ENCODE measurements at regions not wholly inside any gene's neighbourhood (a gene's known extent, or its start where the extent isn't known, plus 50 kb on each side); places are given as distances from the start of the nearest gene placed in this dataset.

GRCh38 chr2:158004126-158004764 lies 97.4 kb upstream of the UPP2 start:
- ChIA-PET CTCF (interaction anchor here (1.1 kb wide), 1 partner anchor 21 kb away, joined by 3 read pairs; no protein-coding TSS in a partner anchor), POLR2A (no interaction called here)
- no peaks in the 10 kb centered on the region for H3K9me3 Mint-ChIP-seq
- no peak for DNase-seq
- H3K4me3 Mint-ChIP-seq: no peak overlapping the region
- no peaks in the 10 kb centered on the region for H3K36me3 Mint-ChIP-seq
- H3K27ac Mint-ChIP-seq: no peak overlapping the region
- peaks cover 2% of the 10 kb centered on the region for H3K4me1 Mint-ChIP-seq (ENCODE audit: low read depth)
- no peaks in the 10 kb centered on the region for H3K27me3 Mint-ChIP-seq
- intact Hi-C loops (cut with micrococcal nuclease): no loop called here

- Mint-ChIP-seq H3K9me3 (peaks cover 3% of the 10 kb centered on the region), H3K4me3 (no peak overlapping the region), H3K4me1 (ENCODE audit: low read depth) (no peaks in the 10 kb centered on the region), H3K27me3 (no peaks in the 10 kb centered on the region), H3K27ac (no peak overlapping the region), H3K36me3 (no peaks in the 10 kb centered on the region)
- no peak for DNase-seq
- intact Hi-C loops (cut with micrococcal nuclease): no loop called here
- POLR2A ChIA-PET: interaction anchor here (0.6 kb wide), 1 partner anchor 15 kb away, joined by 4 read pairs; no protein-coding TSS in a partner anchor
- CTCF ChIA-PET: interaction anchor here (1.0 to 1.9 kb wide), 4 partner anchors 9 to 744 kb away, joined by 3 to 6 read pairs (median 3); no protein-coding TSS in a partner anchor
Observed at GRCh38 chr2:158002079-158002478, 99.6 kb upstream of the UPP2 start.

- Mint-ChIP-seq H3K36me3 (no peaks in the 10 kb centered on the region), H3K4me3 (no peak overlapping the region), H3K27me3 (no peaks in the 10 kb centered on the region), H3K27ac (no peak overlapping the region), H3K4me1 (ENCODE audit: low read depth) (no peaks in the 10 kb centered on the region), H3K9me3 (peaks cover 3% of the 10 kb centered on the region)
- DNase-seq: no peak
- ChIA-PET CTCF (interaction anchor here (0.7 to 2.0 kb wide), 4 partner anchors 10 to 95 kb away, joined by 3 to 5 read pairs (median 3); no protein-coding TSS in a partner anchor), POLR2A (no interaction called here)
- intact Hi-C loops (cut with micrococcal nuclease): no loop called here
Observed at GRCh38 chr2:157996799-157997198, 104.9 kb upstream of the UPP2 start.

- no peak overlapping the region for H3K4me3 Mint-ChIP-seq
- no peaks in the 10 kb centered on the region for H3K36me3 Mint-ChIP-seq
- no peaks in the 10 kb centered on the region for H3K27me3 Mint-ChIP-seq
- ChIA-PET POLR2A (no interaction called here), CTCF (interaction anchor here (0.6 to 2.0 kb wide), 5 partner anchors 12 to 217 kb away, joined by 3 to 5 read pairs (median 4); no protein-coding TSS in a partner anchor)
- DNase-seq: no peak
- intact Hi-C loops (cut with micrococcal nuclease): no loop called here
- H3K27ac Mint-ChIP-seq: no peak overlapping the region
- H3K9me3 Mint-ChIP-seq: peaks cover 3% of the 10 kb centered on the region
- no peaks in the 10 kb centered on the region for H3K4me1 Mint-ChIP-seq (ENCODE audit: low read depth)
Observed at GRCh38 chr2:157995117-157995516, 106.6 kb upstream of the UPP2 start.

- intact Hi-C loops (cut with micrococcal nuclease): no loop called here
- H3K27ac Mint-ChIP-seq: no peak overlapping the region
- H3K9me3 Mint-ChIP-seq: no peaks in the 10 kb centered on the region
- CTCF ChIA-PET: interaction anchor here (1.4 kb wide), 1 partner anchor 762 kb away, joined by 3 read pairs; no protein-coding TSS in a partner anchor
- H3K27me3 Mint-ChIP-seq: no peaks in the 10 kb centered on the region
- no peaks in the 10 kb centered on the region for H3K36me3 Mint-ChIP-seq
- H3K4me3 Mint-ChIP-seq: no peak overlapping the region
- H3K4me1 Mint-ChIP-seq (ENCODE audit: low read depth): no peaks in the 10 kb centered on the region
- POLR2A ChIA-PET: no interaction called here
- no peak for DNase-seq
Observed at GRCh38 chr2:157991932-157992331, 109.7 kb upstream of the UPP2 start.

GRCh38 chr2:157990173-157990572 lies 111.5 kb upstream of the UPP2 start:
- no peaks in the 10 kb centered on the region for H3K36me3 Mint-ChIP-seq
- ChIA-PET POLR2A (no interaction called here), CTCF (no interaction called here)
- H3K9me3 Mint-ChIP-seq: no peaks in the 10 kb centered on the region
- H3K27me3 Mint-ChIP-seq: no peaks in the 10 kb centered on the region
- H3K4me1 Mint-ChIP-seq (ENCODE audit: low read depth): no peaks in the 10 kb centered on the region
- intact Hi-C loops (cut with micrococcal nuclease): no loop called here
- no peak overlapping the region for H3K27ac Mint-ChIP-seq
- DNase-seq: no peak
- H3K4me3 Mint-ChIP-seq: no peak overlapping the region

- ChIA-PET POLR2A (no interaction called here), CTCF (no interaction called here)
- no peak for DNase-seq
- Mint-ChIP-seq H3K4me1 (ENCODE audit: low read depth) (no peaks in the 10 kb centered on the region), H3K4me3 (no peak overlapping the region), H3K9me3 (no peaks in the 10 kb centered on the region), H3K27ac (no peak overlapping the region), H3K27me3 (peaks cover under 1% of the 10 kb centered on the region), H3K36me3 (no peaks in the 10 kb centered on the region)
- intact Hi-C loops (cut with micrococcal nuclease): no loop called here
Observed at GRCh38 chr2:157989227-157989626, 112.4 kb upstream of the UPP2 start.

GRCh38 chr2:157986761-157987160 lies 110.6 kb upstream of the ACVR1 start:
- Mint-ChIP-seq H3K4me1 (ENCODE audit: low read depth) (no peaks in the 10 kb centered on the region), H3K9me3 (no peaks in the 10 kb centered on the region), H3K27ac (no peak overlapping the region), H3K27me3 (peaks cover 2% of the 10 kb centered on the region), H3K4me3 (no peak overlapping the region), H3K36me3 (no peaks in the 10 kb centered on the region)
- intact Hi-C loops (cut with micrococcal nuclease): no loop called here
- POLR2A ChIA-PET: interaction anchor here (0.6 kb wide), 1 partner anchor 16 kb away, joined by 4 read pairs; no protein-coding TSS in a partner anchor
- DNase-seq: no peak
- CTCF ChIA-PET: no interaction called here

GRCh38 chr2:157984866-157985265 lies 108.7 kb upstream of the ACVR1 start:
- Mint-ChIP-seq H3K4me1 (ENCODE audit: low read depth) (no peaks in the 10 kb centered on the region), H3K27ac (no peak overlapping the region), H3K9me3 (peaks cover 10% of the 10 kb centered on the region), H3K4me3 (no peak overlapping the region), H3K27me3 (peaks cover 2% of the 10 kb centered on the region), H3K36me3 (no peaks in the 10 kb centered on the region)
- DNase-seq: no peak
- intact Hi-C loops (cut with micrococcal nuclease): no loop called here
- POLR2A ChIA-PET: interaction anchor here (1.5 kb wide), 1 partner anchor 86 kb away, joined by 5 read pairs; no protein-coding TSS in a partner anchor
- CTCF ChIA-PET: no interaction called here

GRCh38 chr2:157980020-157980419 lies 103.9 kb upstream of the ACVR1 start:
- CTCF ChIA-PET: no interaction called here
- Mint-ChIP-seq H3K27me3 (peaks cover 4% of the 10 kb centered on the region), H3K4me1 (ENCODE audit: low read depth) (no peaks in the 10 kb centered on the region), H3K4me3 (no peak overlapping the region), H3K9me3 (peaks cover 15% of the 10 kb centered on the region), H3K27ac (no peak overlapping the region), H3K36me3 (peaks cover 5% of the 10 kb centered on the region)
- intact Hi-C loops (cut with micrococcal nuclease): no loop called here
- DNase-seq: no peak
- POLR2A ChIA-PET: no interaction called here

GRCh38 chr2:157971702-157972101 lies 95.6 kb upstream of the ACVR1 start:
- no peaks in the 10 kb centered on the region for H3K27me3 Mint-ChIP-seq
- no peak for DNase-seq
- H3K27ac Mint-ChIP-seq: no peak overlapping the region
- ChIA-PET CTCF (no interaction called here), POLR2A (no interaction called here)
- H3K4me1 Mint-ChIP-seq (ENCODE audit: low read depth): no peaks in the 10 kb centered on the region
- intact Hi-C loops (cut with micrococcal nuclease): no loop called here
- peaks cover 2% of the 10 kb centered on the region for H3K9me3 Mint-ChIP-seq
- H3K36me3 Mint-ChIP-seq: no peaks in the 10 kb centered on the region
- no peak overlapping the region for H3K4me3 Mint-ChIP-seq

GRCh38 chr2:157967856-157968255 lies 91.7 kb upstream of the ACVR1 start:
- POLR2A ChIA-PET: no interaction called here
- no peaks in the 10 kb centered on the region for H3K27me3 Mint-ChIP-seq
- no peak overlapping the region for H3K4me3 Mint-ChIP-seq
- H3K4me1 Mint-ChIP-seq (ENCODE audit: low read depth): no peaks in the 10 kb centered on the region
- H3K9me3 Mint-ChIP-seq: no peaks in the 10 kb centered on the region
- H3K36me3 Mint-ChIP-seq: no peaks in the 10 kb centered on the region
- intact Hi-C loops (cut with micrococcal nuclease): no loop called here
- no peak for DNase-seq
- H3K27ac Mint-ChIP-seq: no peak overlapping the region
- CTCF ChIA-PET: no interaction called here

- Mint-ChIP-seq H3K27me3 (no peaks in the 10 kb centered on the region), H3K4me1 (ENCODE audit: low read depth) (no peaks in the 10 kb centered on the region), H3K27ac (no peak overlapping the region), H3K4me3 (no peak overlapping the region), H3K9me3 (peaks cover 46% of the 10 kb centered on the region), H3K36me3 (peaks cover 5% of the 10 kb centered on the region)
- DNase-seq: no peak
- POLR2A ChIA-PET: no interaction called here
- intact Hi-C loops (cut with micrococcal nuclease): no loop called here
- CTCF ChIA-PET: no interaction called here
Observed at GRCh38 chr2:157959249-157959648, 83.1 kb upstream of the ACVR1 start.
